Endothelial cell of umbilical vein (primary cell): ENCODE measurements at regions not wholly inside any gene's neighbourhood (a gene's known extent, or its start where the extent isn't known, plus 50 kb on each side); places are given as distances from the start of the nearest gene placed in this dataset.
A peak's percentile ranks its signal among the peaks of the same experiment; 100 is the strongest.

Source experiments
- BruUV-seq: library from RNA; stranded (reverse); fragments of 400-500 nt; replicated peaks from 2 replicates; lab custom pipeline; 2021; lab: Mats Ljungman, UMichigan
- CTCF ChIA-PET: fragments of 300-600, 350-600 bp; sonication (Branson Sonifier 250); formaldehyde crosslinking; loops from one replicate; lab custom pipeline; 2021; ENCODE audit warnings: antibody characterized with exemption, inconsistent platforms; lab: Charles Lee
- POLR2A ChIA-PET: fragments of 300-600, 350-600 bp; sonication (Branson Sonifier 250); formaldehyde crosslinking; loops from one replicate; lab custom pipeline; 2021; ENCODE audit warnings: antibody characterized with exemption, inconsistent platforms; lab: Charles Lee
- DNase-seq: peaks from one replicate; pipeline ENCODE4 v3.0.0-alpha.2; 2011; ENCODE audit warnings: low read depth, low spot score
- FAIRE-seq: peaks from 2 replicates; lab custom pipeline; 2011; peaks lifted over from hg19 to GRCh38; lab: Jason Lieb, UNC
- H2AFZ ChIP-seq: 2 replicates; pipeline ENCODE4 v1.6.0; 2012; ENCODE audit warnings: low read depth, low read length, control low read depth, inconsistent platforms
- H3K27ac ChIP-seq: 2 replicates; pipeline ENCODE4 v1.5.1; 2011; ENCODE audit warnings: low read depth, mild to moderate bottlenecking, control low read depth, low read length, moderate library complexity; ENCODE audit not compliant: insufficient read depth
- H3K27me3 ChIP-seq, 2 experiments: 2 replicates each; pipeline versions ENCODE4 v1.6.0 to v1.6.1; 2011; ENCODE audit warnings: low read length in 2 of 2, mixed read lengths in 1 of 2; ENCODE audit not compliant: control insufficient read depth in 2 of 2, insufficient read depth in 2 of 2
- H3K36me3 ChIP-seq, 2 experiments: 2 replicates in 1 of 2; 3 replicates in 1 of 2; pipeline ENCODE4 v1.5.1; 2011; ENCODE audit warnings: low read length in 2 of 2, mild to moderate bottlenecking in 1 of 2, moderate library complexity in 1 of 2; ENCODE audit not compliant: control insufficient read depth in 2 of 2, insufficient read depth in 2 of 2; ENCODE audit errors: extremely low read depth in 1 of 2
- H3K4me1 ChIP-seq: 3 replicates; pipeline ENCODE4 v1.5.1; 2011; ENCODE audit warnings: mild to moderate bottlenecking, low read length; ENCODE audit not compliant: control insufficient read depth, insufficient read depth; ENCODE audit errors: extremely low read depth
- H3K4me2 ChIP-seq: 2 replicates; pipeline ENCODE4 v1.6.1; 2011; ENCODE audit warnings: low read length, control low read depth, mixed read lengths; ENCODE audit not compliant: insufficient read depth
- H3K4me3 ChIP-seq, 3 experiments: fragments of 200-600 bp in 1 of 3; sonication (generic), shearing (Covaris generic) in 1 of 3; replicated peaks in 1 of 3; 2 replicates each; pipeline ENCODE4 v1.5.1; 2011 to 2016; ENCODE audit warnings: control low read depth in 3 of 3, low read length in 3 of 3, mild to moderate bottlenecking in 2 of 3, inconsistent platforms in 1 of 3, low read depth in 1 of 3, moderate library complexity in 1 of 3; ENCODE audit not compliant: insufficient read depth in 1 of 3
- H3K79me2 ChIP-seq: 2 replicates; pipeline ENCODE4 v1.6.0; 2012; ENCODE audit warnings: low read length, inconsistent platforms; ENCODE audit not compliant: control insufficient read depth, insufficient read depth
- H3K9ac ChIP-seq: replicated peaks from 2 replicates; pipeline ENCODE3; 2011; ENCODE audit warnings: low read length, control low read depth; ENCODE audit not compliant: insufficient read depth; ENCODE audit errors: extremely low read depth
- H3K9me1 ChIP-seq: replicated peaks from 3 replicates; pipeline ENCODE4 v1.6.0; 2011; ENCODE audit warnings: mild to moderate bottlenecking, low read length; ENCODE audit not compliant: control insufficient read depth, insufficient read depth; ENCODE audit errors: extremely low read depth
- H3K9me3 ChIP-seq: replicated peaks from 2 replicates; pipeline ENCODE4 v1.5.1; 2012; ENCODE audit warnings: low read length, inconsistent platforms; ENCODE audit not compliant: control insufficient read depth, insufficient read depth
- H4K20me1 ChIP-seq: replicated peaks from 2 replicates; pipeline ENCODE3; 2011; ENCODE audit warnings: mild to moderate bottlenecking, low read length; ENCODE audit not compliant: control insufficient read depth, insufficient read depth; ENCODE audit errors: extremely low read depth
- CTCF ChIP-seq, 2 donors: IDR thresholded peaks; 1 replicate in 1 of 2; 2 replicates in 1 of 2; pipeline ENCODE4 v1.5.1; 2011; ENCODE audit warnings: low read length in 2 of 2, mild to moderate bottlenecking in 2 of 2, moderate library complexity in 2 of 2, control low read depth in 1 of 2, inconsistent platforms in 1 of 2, low read depth in 1 of 2; ENCODE audit not compliant: insufficient read depth in 1 of 2; ENCODE audit errors: extremely low read depth in 1 of 2
- EZH2 ChIP-seq: IDR thresholded peaks from 2 replicates; pipeline ENCODE4 v1.6.1; 2012; ENCODE audit warnings: borderline replicate concordance, low read depth, mild to moderate bottlenecking, moderate library complexity, low read length, inconsistent platforms; ENCODE audit not compliant: severe bottlenecking
- FOS ChIP-seq: IDR thresholded peaks from 2 replicates; pipeline ENCODE4 v1.6.1; 2011; ENCODE audit warnings: mild to moderate bottlenecking, low read length, moderate library complexity, borderline replicate concordance; ENCODE audit not compliant: insufficient read depth
- GATA2 ChIP-seq: IDR thresholded peaks from 2 replicates; pipeline ENCODE4 v1.7.0; 2011; ENCODE audit warnings: low read depth, mild to moderate bottlenecking, moderate library complexity, mixed read lengths, low read length; ENCODE audit not compliant: insufficient read length, insufficient read depth
- JUN ChIP-seq: IDR thresholded peaks from 2 replicates; pipeline ENCODE4 v1.6.1; 2011; ENCODE audit warnings: borderline replicate concordance, low read depth; ENCODE audit not compliant: insufficient read length, insufficient read depth
- MAX ChIP-seq: IDR thresholded peaks from 2 replicates; pipeline ENCODE4 v1.6.1; 2011; ENCODE audit not compliant: insufficient read depth, insufficient read length
- MYC ChIP-seq: IDR thresholded peaks from one replicate; pipeline ENCODE4 v1.6.1; 2011; ENCODE audit warnings: mild to moderate bottlenecking, low read depth, low read length
- POLR2A ChIP-seq: IDR thresholded peaks from 2 replicates; pipeline ENCODE4 v1.6.1; 2012; ENCODE audit warnings: low read depth, mild to moderate bottlenecking, control low read depth, low read length
- POLR2AphosphoS5 ChIP-seq: IDR thresholded peaks from 2 replicates; pipeline ENCODE4 v1.6.1; 2012; ENCODE audit warnings: low read depth, mild to moderate bottlenecking, control low read depth, low read length, moderate library complexity; ENCODE audit not compliant: insufficient read depth
- dilution Hi-C: fragments of 300-500 bp; cut with MboI; formaldehyde crosslinking; loops from one replicate; pipeline ENCODE4 v1.15.0; 2019; ENCODE audit warnings: low sequenced_read_pairs; ENCODE audit not compliant: extremely low pct_ligation_motif_present
- intact Hi-C: fragments of 100-400 bp; cut with micrococcal nuclease; formaldehyde crosslinking; loops from one replicate; pipeline ENCODE4 v1.10.0; 2022

GRCh38 chr12:19572920-19573558, 133.7 kb downstream of the AEBP2 start:
- dilution Hi-C loops (no loop called here), intact Hi-C loops (loop anchor here (1.0 to 10.0 kb wide), 4 partner anchors 65 to 339 kb away; no protein-coding TSS in a partner anchor)
- H3K9me3 ChIP-seq: no peaks in the 10 kb centered on the region
- TF ChIP-seq CTCF (IDR thresholded peaks at IDR 0.05; ENCODE audit: extremely low read depth in 1 of 2, insufficient read depth in 1 of 2, low read depth in 1 of 2, low read length in 2 of 2) (peak; percentile 45 to 60), POLR2A (no peak)
- no peaks in the 10 kb centered on the region for H4K20me1 ChIP-seq
- no peak overlapping the region for H3K9ac ChIP-seq
- no peak overlapping the region for H3K4me2 ChIP-seq
- H3K27ac ChIP-seq: peak overlapping the region; percentile 98
- BruUV-seq: no TSS peak
- peaks cover 48% of the 10 kb centered on the region for H3K4me1 ChIP-seq
- CTCF ChIA-PET: interaction anchor here (0.6 to 4.7 kb wide), 11 partner anchors 9 to 373 kb away, joined by 3 to 33 read pairs (median 3); no protein-coding TSS in a partner anchor
- H2AFZ ChIP-seq: peak overlapping the region; percentile 46
- H3K36me3 ChIP-seq: no peaks in the 10 kb centered on the region
- H3K79me2 ChIP-seq: no peaks in the 10 kb centered on the region
- H3K4me3 ChIP-seq: no peak overlapping the region
- no peaks in the 10 kb centered on the region for H3K9me1 ChIP-seq
- POLR2A ChIA-PET: no interaction called here
- DNase-seq (peak; percentile 69), FAIRE-seq (peak; percentile 52)
- no peaks in the 10 kb centered on the region for H3K27me3 ChIP-seq

- H2AFZ ChIP-seq: no peak overlapping the region
- H3K4me3 ChIP-seq: no peak overlapping the region
- H3K4me2 ChIP-seq: no peak overlapping the region
- intact Hi-C loops (loop anchor here (1.0 to 10.0 kb wide), 4 partner anchors 66 to 338 kb away; no protein-coding TSS in a partner anchor), dilution Hi-C loops (no loop called here)
- FAIRE-seq (no peak), DNase-seq (no peak)
- peak overlapping the region; percentile 87 for H3K9ac ChIP-seq
- H3K9me1 ChIP-seq: no peaks in the 10 kb centered on the region
- ChIA-PET CTCF (interaction anchor here (1.9 to 4.7 kb wide), 4 partner anchors 27 to 165 kb away, joined by 8 to 33 read pairs (median 14); no protein-coding TSS in a partner anchor), POLR2A (no interaction called here)
- peaks cover 48% of the 10 kb centered on the region for H3K4me1 ChIP-seq
- no peaks in the 10 kb centered on the region for H4K20me1 ChIP-seq
- H3K9me3 ChIP-seq: no peaks in the 10 kb centered on the region
- no peaks in the 10 kb centered on the region for H3K79me2 ChIP-seq
- no TSS peak for BruUV-seq
- H3K27ac ChIP-seq: peak overlapping the region; percentile 98
- H3K36me3 ChIP-seq: no peaks in the 10 kb centered on the region
- no peaks in the 10 kb centered on the region for H3K27me3 ChIP-seq
- TF ChIP-seq FOS (no peak), GATA2 (no peak), POLR2AphosphoS5 (no peak), JUN (no peak), MAX (no peak), EZH2 (no peak), MYC (no peak), CTCF (IDR thresholded peaks at IDR 0.05; ENCODE audit: extremely low read depth in 1 of 2, insufficient read depth in 1 of 2, low read depth in 1 of 2, low read length in 2 of 2) (no peak), POLR2A (no peak)
Measured at GRCh38 chr12:19573866-19574265, 134.6 kb downstream of the AEBP2 start.
